A172 (cell line): ENCODE measurements at regions not wholly inside any gene's neighbourhood (a gene's known extent, or its start where the extent isn't known, plus 50 kb on each side); places are given as distances from the start of the nearest gene placed in this dataset.
"Not testable (repeated sequence)": the region's sequence is repeated elsewhere in the genome, so short reads cannot be mapped to it uniquely, and the experiment has no call there.

Experiments used
- DNase-seq: peaks from one replicate; pipeline ENCODE4 v3.0.0-alpha.2; 2015; ENCODE audit warnings: low spot score

DNA sequence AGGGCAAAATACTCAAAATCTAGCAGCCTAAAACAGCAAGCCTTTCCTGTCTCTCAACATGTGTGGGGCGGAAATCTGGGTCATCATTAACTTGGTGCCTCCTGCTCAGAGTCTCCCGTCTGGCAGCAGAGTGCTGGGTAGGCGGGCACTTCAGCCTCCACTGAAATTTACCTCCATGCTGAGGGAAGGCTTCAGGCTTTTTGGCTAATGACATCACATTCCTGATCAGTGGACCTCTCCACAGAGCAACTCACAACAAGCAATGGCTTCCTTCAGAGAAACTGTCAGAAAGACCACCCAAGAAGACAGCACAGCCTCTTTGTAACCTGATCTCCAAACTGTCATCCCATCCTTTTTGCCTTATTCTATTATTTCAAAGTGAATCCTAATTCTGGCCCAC is 1109.0 kb downstream of the UQCRFS1 start:
- no peak for DNase-seq

DNA sequence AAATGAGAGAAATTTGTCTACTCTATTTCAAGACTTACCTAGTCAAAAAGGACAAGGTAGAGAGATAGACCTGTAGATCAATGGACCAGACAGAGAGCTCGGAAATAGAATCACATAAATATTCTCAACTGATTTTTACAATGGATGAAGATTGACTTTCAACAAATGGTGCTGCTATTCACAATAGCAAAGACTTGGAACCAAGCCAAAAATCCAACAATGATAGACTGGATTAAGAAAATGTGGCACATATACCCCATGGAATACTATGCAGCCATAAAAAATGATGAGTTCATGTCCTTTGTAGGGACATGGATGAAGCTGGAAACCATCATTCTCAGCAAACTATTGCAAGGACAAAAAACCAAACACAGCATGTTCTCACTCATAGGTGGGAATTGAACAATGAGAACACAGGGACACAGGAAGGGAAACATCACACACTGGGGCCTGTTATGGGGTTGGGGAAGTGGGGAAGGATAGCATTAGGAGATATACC is 1128.2 kb downstream of the UQCRFS1 start:
- DNase-seq, result not testable (repeated sequence)

DNA sequence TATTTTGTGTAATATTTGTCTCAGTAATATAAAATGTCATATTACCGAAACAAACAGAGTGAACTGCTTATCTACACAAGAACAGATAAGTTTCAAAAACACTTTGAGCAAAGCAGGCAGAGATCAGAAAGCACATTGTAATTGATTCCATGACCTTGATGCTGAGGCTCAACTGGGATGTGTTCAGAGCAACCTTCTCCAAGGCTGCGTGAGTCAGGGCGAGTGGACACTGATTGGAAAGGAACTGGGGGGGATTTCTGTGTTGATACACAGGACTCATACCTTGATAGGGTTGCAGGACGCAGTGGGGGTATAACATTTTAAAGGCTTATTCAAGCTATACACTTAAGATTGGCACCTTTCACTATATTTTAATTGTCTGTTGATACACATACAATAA is 1136.3 kb downstream of the UQCRFS1 start:
- DNase-seq, result no peak

DNA sequence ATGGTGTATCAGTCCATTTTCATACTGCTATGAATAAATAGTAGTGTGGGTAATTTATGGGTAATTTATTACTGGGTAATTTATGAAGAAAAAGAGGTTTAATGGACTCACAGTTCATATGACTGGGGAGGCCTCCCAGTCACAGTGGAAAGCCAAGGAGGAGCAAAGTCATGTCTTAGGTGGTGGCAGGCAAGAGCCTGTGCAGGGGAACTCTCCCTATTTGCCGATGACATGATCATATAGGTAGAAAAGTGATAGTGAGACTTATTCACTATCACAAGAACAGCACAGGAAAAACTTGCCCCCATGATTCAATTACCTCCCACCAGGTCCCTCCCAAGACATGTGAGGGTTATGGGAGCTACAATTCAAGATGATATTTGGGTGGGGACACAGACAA is 1137.7 kb downstream of the UQCRFS1 start:
- no peak for DNase-seq

DNA sequence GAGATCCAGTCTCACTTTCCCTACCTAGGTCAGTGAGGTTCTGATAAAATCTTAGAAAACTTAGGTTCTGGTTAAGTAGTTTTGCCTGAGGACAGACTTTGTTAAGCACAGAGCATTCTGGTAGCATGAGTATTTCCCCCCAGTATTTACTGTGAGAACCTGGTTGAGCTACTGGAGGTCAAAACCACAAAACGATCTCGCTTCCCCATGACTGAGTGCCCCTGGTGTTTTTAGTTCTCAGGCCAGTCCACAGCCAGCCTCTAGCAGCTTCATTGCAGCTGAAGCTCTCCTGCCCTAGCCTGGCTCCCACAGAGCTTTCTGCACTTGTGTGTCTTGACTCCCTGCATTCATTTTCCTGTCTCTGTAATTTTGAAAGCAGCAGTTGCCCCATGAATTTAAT is 1138.2 kb downstream of the UQCRFS1 start:
- no peak for DNase-seq

DNA sequence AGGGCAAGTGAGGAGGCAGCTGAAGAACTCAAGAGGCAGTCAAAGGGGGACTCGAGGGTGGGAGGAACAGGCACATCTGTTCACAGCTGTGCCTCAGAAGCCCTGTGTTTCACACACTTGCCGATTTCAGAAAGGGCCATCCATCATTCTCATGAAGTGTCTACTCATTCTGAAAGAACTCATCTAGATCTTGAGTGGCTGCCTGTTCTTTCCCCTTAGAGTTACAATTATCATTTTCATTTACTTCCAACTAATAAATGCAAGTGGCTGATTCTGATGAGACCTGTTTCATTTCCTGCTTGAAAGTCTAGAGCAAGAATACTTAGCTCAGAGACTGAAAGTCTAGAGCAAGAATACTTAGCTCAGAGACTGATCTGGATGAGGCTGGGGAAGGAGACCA is 1145.1 kb downstream of the UQCRFS1 start:
- DNase-seq, result no peak

DNA sequence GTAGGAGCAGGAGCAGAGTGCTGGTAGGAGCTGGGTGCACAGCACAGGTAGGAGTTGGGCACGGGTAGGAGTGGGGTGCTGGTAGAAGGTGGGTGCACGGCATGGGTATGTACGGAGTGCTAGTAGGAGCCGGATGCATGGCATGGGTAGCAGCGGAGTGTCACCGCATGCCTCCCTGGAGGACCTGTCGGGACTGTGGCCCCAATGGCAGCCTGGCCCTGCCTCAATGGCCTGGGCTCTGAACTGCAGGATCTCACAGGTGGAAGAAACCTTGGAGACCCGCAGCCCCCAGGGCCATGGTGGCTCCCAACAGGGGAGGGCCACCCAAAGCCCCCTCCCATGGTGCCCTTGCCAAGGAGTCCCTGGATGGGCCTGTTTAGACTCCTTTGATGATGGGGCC is 1146.0 kb downstream of the UQCRFS1 start:
- DNase-seq, result no peak

DNA sequence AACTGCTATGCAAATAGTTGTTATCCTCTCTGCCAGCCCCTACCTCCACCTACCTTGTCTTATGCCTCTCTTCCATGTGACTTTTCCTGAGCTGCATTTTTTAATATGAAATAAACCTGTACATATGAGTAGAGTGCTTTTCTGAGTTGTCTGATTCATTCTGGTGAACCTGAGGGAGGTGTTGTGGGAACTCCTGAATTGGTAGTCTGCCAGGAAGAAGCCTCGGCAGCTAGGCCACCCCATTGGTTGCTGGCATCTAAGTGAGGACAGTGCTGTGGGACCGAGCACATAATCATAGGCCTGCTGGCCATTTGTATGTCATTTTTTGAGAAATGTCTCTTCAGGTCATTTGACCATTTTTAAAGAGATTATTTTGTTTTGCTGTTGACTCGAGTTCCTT is 1146.8 kb downstream of the UQCRFS1 start:
- DNase-seq, result no peak

DNA sequence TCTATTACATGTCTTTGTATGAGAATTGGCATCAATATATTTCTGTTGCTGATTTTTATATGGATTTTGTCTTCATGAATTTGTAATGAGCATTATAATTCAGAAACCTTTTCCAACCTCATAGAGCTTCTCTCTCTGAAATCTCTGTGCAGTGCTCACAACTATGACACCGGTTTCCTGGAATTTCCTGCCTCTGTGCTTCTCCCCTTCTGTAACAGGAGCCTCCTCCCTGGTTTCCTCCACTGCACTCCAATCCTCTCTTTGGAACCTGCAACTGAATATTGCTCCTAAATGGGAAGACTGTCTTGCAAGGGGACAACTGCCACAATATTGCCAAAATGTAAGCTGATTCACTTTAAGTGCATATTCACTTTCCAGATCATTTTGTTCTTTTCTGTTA is 1147.9 kb downstream of the UQCRFS1 start:
- no peak for DNase-seq

DNA sequence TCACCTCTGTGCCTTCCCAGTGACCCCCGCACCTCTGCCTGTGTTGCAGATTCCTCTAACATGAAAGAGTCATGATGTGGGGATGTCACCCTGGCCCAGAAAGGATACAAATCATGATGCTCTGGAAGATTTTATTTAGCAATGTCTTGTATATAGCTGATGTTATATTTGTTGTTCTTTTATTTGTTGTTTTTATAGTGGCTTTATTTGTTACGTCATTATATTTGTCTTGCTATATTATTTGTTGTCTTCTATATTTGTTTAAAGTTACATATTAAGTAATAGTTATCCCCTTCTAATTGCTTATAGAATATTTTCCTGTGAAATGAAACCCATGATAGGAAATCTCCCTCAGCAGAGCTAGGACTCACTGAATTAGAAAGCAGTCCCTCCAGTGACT is 1149.2 kb downstream of the UQCRFS1 start:
- no peak for DNase-seq

DNA sequence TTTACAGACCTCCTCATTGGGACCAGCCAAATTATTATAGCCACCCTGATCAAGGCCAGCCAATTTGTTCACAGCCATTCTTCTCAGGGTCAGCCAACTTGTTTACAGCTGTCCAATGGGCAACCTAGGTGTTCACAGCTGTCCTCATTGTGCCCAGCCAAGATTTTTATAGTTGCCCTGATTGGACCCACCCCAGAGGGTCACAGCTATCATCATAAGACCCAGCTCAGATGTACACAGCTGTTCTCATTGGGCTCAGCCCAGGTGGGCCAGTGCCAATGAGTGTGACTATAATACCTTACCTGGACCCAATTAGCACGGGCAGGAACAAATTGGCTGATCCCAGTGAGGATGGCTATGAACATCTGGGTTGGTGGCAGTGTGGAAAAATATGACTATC is 1151.8 kb downstream of the UQCRFS1 start:
- no peak for DNase-seq

DNA sequence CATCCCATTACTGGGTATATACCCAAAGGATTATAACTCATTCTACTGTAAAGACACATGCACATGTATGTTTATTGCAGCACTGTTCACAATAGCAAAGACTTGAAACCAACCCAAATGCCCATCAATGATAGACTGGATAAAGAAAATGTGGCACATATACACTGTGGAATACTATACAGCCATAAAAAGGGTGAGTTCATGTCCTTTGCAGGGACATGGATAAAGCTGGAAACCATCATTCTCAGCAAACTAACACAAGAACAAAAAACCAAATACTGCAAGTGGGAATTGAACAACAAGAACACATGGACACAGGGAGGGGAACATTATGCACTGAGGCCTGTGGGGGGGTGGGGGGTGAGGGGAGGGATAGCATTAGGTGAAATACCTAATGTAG is 1155.9 kb downstream of the UQCRFS1 start:
- not testable (repeated sequence) for DNase-seq

DNA sequence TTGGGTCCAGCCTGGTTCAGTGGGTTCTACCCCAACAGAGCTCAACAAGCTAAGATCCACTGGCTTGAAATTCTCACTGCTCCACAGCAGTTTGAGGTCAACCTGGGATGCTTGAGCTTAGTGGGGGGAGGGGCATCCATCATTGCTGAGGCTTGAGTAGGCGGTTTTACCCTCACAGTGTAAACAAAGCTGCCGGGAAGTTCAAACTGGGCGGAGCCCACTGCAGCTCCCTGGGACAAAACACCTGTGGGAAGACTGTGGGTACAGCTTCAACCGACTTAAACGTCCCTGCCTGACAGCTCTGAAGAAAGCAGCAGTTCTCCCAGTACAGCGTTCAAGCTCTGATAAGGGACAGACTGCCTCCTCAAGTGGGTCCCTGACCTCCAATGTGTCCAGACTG is 1161.9 kb downstream of the UQCRFS1 start:
- no peak for DNase-seq

DNA sequence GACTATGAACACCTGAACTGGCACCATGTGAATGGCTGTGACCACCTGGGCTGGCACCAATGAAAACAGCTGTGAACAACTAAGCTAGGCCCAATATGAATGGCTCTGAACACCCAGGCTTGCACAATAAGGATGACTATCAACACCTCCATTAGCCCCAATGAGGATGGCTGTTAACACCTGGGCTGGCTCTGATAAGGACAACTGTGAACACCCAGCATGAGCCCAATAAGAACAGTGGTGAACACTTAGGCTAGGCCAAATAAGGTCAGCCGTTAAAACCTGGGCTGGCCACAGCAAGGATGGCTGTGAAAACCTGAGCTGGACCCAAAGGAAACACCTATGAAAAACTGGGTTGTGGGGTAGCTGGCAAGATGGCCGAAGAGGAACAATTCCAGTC is 1163.1 kb downstream of the UQCRFS1 start:
- no peak for DNase-seq

DNA sequence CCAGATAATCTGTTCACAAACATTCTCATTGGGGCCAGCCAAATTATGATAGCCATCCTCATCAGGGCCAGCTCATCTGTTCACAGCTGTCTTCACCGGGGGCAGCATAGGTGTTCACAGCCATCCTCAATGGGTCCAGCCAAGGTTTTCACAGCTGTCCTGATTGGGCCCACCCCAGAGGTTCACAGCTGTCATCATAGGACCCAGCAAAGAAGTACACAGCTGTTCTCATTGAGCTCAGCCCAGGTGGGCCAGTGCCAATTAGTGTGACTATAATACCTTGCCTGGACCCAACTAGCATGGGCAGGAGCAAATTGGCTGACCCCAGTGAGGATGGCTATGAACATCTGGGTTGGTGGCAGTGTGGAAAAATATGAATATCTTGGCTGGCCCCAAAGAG is 1166.0 kb downstream of the UQCRFS1 start:
- no peak for DNase-seq

DNA sequence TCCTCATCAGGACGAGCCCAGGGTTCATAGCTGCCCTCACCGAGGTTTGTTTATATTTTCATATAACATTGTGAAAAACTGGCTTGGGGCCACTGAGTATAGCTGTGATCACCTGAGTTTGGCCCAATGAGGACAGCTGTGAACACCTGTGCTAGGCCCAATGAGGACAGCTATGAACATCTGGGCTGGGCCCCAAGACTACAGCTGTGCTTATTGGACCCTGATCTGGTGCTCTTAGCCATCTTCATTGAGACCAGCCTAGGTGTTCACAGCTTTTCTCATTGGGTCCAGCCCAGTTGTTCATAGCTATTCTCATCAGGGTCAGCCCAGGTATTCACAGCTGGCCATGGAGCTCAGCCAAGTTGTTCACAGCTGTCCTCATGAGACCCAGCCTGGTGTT is 1167.3 kb downstream of the UQCRFS1 start:
- DNase-seq, result no peak

DNA sequence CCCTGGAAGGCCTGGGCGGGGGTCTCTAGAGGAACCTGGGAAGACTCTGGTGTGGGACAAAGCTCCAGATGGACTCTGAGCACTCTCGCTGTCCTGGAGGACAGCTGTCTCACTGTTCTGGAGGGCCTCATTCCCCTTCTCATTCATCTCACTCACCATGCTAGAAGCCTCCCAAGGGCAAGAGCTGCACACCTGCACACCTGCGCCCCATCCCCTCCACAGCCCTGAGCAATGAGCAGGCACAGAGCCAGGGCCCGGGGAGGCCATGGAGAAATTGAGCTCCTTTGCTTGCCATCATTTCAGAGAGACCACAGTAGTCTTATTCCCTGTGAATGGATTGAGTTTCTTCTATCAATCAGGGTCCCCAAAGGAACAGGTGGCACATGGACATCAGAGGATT is 1168.5 kb downstream of the UQCRFS1 start:
- no peak for DNase-seq

DNA sequence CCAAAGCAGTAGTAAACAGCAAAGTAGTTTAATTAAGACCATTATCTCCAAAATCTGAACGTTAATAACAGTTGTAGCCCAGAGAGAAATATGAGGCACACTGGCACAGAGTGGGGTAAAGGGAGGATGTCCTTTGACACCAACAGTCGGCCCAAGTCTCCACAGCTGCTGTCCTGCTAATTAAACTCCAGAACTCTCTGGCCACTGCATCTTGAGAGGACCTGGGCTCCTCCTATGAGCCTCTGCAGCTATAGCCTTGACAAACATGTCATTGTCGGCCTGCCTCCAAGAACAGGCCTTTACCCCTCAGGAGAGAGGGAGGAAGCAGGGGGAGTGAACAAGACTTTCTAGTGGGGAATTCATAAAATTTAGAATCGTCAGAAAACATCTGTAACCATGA is 1170.4 kb downstream of the UQCRFS1 start:
- no peak for DNase-seq

DNA sequence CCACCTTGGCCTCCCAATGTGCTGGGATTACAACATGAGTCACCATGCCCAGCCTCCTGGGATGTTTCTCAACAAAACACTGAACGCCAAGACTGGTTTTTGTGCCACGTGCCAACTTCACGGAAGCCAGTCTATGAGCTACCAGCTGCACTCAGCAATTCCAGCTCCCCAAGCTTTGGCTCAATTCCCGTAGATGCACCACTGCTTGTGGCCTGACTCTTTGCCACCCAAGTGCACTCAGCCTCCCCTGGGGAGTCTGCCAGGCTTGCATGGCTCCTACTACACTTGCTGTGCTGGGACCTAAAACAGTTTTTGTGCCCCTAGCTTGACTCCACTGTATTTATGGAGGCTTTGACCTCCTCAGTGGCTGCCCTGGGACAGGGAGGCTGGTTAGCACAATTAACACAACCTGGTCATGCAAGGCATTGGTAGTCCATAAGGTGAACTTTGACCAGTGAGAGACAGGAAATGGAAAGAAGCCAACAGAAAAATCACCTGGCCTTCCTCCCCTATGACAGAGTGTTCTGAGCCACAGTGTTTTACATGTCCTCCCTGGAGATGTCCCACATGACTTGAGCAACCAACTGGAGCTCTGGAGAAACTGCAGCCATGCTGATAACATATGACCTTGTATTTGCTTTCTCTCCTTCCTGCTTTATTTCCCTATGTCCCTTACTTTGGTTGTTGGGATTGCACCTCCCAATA is 1173.1 kb downstream of the UQCRFS1 start:
- DNase-seq, result peak; percentile 29

DNA sequence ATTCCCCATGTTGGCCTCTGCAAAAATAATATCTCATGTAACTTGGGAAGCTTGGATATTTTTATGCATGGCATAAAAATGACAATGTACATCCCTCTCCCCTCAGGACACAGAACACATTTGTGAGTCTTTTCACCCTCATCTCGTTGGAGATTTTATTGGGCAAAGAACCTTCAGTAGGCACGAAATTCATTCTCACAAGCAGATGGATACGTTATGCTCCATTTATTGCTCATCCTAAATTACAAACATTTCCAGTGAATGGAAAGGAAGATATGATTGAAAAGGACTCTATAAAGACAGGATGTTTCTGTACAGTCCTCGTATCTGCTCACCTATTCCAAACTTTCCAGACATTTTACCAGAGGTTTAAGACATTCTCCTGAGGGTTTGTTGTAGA is 1175.8 kb downstream of the UQCRFS1 start:
- no peak for DNase-seq

DNA sequence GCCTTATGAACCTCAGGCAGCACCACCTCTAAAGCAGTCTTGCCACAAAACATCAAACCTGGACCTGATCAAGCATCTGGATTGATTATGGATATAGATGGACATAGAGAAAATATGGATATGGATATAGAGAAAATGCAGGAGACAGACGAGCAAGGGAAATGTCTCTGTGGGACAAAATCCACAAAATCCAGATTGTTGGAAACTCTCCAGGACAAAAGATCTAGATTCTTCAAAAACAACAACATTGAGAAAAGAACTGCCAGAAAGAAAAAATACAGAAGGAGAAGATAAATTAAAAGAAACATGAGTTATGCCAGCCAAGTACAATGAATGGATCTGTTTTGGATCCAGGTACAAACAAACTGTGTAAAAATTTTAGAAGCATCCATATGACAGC is 1176.5 kb downstream of the UQCRFS1 start:
- no peak for DNase-seq

DNA sequence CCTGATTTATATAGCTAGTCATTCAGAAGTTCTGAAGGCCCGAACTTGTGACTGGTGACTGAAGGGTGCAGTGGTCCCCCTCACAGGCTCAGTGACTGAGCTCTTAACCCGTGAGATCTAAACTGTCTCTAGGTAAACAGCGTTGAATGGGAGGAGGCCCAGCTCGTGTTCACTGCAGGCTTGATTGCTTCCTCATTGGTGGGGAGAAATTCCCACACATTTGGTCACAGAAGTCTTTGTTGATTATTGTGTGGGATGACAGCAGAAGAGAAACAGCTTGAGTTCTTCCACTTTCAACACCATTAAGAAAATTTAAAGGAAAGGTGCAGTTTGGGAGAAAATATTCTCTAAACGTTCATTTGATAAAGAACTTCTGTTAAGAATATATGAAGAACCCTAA is 1178.0 kb downstream of the UQCRFS1 start:
- no peak for DNase-seq

DNA sequence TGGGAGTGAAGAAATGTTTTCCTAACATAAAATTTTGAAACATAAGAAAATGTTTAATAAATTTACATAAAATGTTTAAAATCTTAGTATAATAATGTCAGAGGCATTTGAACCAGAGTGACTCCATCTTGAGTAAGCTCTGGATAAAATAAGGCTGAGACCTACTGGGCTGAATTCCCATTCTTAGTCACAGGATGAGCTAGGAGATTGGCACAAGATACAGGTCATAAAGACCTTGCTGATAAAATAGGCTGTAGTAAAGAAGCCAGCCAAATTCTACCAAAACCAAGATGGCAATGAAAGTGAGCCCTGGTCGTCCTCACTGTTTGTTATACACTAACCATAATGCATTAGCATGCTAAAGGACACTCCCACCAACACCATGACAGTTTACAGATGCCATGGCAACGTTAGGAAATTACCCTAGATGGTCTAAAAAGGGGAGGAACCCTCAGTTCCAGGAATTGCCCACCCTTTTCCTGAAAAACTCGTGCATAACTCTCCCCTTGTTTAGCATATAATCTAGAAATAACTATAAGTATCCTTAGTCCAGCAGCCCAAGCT is 1184.0 kb downstream of the UQCRFS1 start:
- no peak for DNase-seq

DNA sequence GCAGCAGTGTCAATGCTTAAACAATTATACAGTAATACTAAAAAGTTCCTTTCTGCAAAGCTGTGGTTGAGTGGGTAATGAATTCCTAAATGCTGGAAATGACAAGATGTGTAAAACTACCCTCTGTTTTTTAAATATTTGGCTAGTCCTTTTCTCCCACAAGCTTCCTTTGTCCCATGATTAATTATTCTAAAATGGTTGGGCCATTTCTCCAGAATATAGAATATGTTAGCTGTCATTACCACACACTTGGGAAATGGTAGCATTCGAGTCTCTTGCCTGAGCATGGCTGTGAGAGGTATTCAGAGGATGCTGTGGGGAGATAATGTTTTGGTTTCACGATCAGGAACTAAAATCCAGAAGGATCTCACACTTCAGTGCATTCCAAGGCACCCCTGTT is 1185.8 kb downstream of the UQCRFS1 start:
- no peak for DNase-seq
